Ammon's horn (tissue), 1 donor: ENCODE measurements at regions not wholly inside any gene's neighbourhood (a gene's known extent, or its start where the extent isn't known, plus 50 kb on each side); places are given as distances from the start of the nearest gene placed in this dataset.
A peak's percentile ranks its signal among the peaks of the same experiment; 100 is the strongest.
"Not testable (repeated sequence)": the region's sequence is repeated elsewhere in the genome, so short reads cannot be mapped to it uniquely, and the experiment has no call there.

ENCODE experiments used
- DNase-seq: peaks from one replicate; pipeline ENCODE4 v3.0.0-alpha.2; 2016; ENCODE audit warnings: low spot score

DNA sequence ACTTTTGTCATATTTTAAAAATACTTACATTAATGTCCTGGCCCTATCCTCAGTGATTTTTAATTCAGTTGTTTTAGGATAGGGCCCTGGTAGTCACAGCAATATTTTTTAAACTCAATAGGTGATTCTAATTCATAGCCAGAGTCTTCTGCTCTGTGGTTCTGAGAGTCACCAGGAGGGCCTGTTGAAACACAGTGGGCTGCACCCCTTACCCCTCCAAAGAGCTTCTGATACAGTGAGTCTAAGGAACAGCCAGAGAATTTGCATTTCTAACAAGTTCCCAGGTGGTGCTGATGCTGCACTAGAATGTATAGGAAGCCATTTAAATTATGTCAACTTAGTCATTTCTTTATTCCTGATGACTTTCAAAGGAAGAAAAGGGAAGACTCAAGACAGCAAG, 458.3 kb upstream of the ARRDC3 start:
- DNase-seq: no peak

DNA sequence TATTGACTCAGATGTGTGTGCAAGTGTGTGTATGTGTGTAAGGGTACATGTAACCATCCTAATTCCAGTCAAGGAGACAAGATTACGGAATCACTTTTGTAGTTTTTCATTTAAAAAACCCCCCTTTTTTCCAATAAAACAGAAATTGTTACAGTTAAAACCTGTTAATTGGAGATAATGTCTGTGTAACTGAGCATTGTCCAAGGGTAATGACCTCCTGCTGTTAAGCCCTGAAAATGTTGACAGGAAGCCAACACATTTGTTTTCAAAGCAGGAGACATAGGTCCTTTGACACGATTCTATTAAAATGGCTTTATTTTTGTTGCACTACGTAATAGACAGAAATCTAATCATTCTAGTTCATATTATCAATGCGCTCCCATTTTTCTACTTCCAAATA, 457.3 kb upstream of the ARRDC3 start:
- no peak for DNase-seq

DNA sequence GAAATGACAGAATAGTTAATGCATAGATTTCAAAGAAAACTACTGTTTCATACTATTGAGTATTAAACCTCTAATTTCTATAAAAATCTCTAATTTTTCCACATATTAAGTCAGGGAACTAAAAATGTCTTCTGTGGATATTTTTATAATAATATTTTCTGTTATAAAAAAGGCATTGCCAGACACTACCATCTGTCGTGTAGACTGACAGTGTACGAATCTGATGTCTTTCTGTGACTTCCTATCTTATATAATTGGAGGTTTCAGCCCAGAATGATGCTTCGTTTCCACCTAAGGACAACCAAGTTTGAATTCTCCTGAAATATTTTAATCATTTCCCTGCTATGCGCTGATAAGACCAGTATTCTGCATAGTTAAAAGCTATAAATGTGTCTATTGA, 456.6 kb upstream of the ARRDC3 start:
- DNase-seq: peak; percentile 2

DNA sequence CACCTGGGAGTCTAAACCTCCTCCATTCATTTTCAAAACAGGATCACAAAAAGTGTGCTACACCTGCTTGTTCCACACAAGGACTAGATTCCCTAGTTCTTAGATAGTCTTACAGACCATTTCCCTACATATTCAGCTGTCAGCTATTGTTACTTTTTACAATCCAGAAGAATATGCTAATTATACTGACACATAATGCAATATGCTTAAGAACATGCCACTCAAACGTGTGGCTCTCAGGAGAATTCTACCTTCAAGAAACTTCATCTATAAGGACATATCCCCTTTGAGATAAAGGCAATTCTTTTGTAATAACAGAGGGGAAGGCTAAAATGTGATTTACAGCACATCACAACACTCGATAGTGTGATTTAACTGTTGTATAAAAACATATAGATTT, 456.1 kb upstream of the ARRDC3 start:
- no peak for DNase-seq

DNA sequence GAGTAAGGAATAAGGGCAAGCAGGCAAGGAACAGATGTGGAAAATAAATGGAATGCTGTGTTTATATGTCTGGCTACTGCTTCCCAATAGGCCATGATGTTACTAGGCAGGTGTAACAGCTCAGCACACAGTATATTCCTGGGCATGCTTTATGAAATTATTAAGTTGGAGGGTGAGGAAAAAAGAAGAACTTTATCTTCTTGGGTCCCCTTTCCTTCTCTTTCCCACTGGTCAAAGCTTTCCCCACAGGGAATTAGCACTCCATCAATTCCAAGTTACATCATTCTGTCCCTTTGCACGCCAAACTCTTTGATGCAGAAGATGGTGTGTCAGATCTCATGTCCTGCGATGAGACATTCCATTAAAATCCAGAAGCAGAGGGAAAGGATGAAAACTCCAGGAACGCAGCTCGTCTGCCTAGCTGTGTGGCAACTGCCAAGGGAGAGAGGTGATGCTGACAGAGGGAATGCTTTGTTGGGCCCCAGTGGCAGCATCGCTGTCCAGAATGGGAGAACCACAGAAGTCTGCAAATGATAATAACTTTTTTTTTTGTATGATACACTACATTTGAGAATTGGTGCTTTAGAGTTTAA, 447.3 kb upstream of the ARRDC3 start:
- no peak for DNase-seq

DNA sequence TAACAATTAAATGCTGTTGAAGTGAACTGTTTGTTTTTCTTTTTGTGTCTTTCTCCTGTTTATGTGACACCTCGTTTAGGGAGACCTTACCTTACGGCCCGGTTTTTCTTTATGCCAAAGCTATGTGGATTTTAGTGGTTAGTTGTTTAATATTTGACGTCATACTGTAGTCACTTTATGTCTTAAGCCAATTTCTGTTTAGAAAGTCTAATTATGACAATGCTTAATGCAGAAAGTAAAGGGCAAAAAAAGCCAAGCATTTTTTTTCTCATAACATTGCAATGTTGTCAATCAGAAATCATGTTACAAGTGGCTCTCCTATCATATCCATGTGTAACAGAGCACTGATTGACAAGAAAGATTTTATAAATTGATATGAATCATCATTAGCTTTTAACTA, 442.5 kb upstream of the ARRDC3 start:
- DNase-seq: no peak

DNA sequence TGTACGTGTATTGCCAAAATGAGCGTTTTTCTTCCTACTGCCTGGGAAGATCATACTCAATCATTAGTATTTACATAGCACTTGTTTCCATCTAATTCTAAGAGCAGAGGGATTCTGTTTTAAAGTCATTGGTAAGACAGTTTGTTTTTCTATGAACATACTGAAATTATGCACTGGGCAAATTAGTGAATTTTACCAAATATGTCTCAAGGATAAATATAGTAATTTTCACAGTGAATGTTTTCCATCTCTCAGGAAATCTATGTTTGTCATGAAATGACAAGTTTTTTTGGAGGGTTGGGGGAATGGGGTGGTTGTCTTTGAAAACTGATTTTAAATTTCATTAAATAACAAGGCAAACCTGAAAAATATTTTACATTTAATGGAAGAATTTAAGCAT, 441.3 kb upstream of the ARRDC3 start:
- DNase-seq: no peak

DNA sequence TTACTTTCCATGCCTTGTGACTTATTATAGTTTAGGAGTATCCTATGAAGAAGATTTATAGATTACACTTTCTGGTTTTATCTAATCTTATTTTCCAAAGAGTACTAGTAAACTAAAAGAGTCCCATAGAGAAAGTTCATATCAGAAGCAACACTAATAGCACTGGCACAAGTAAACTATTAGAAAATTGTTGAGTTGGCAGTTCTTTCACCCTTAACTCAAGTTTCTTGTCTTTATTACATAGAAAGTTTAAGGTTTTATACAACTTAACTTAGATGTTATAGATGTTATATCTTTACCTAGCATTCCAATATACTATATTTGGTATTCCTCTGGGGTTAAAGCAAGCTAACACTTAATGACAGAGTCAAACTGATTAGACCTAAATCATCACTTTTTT, 437.8 kb upstream of the ARRDC3 start:
- DNase-seq: no peak

DNA sequence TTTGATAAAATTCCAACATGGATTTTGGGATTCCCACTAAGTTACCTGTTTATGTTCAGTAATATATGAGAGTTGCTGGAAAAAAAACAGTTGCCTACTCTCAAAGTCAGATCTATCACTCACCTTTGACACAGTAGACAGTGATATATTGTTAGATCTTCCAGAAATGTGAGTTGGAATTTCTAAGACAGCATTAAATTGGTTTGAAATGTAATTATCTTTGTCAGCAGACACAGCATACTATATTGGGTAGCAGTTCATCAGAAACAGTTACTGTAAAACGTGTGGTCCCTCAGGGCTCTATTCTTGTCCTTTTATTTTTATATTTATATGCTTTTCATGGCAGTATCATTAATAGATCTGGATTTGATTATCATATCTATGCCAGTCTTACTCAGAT, 433.6 kb upstream of the ARRDC3 start:
- no peak for DNase-seq

DNA sequence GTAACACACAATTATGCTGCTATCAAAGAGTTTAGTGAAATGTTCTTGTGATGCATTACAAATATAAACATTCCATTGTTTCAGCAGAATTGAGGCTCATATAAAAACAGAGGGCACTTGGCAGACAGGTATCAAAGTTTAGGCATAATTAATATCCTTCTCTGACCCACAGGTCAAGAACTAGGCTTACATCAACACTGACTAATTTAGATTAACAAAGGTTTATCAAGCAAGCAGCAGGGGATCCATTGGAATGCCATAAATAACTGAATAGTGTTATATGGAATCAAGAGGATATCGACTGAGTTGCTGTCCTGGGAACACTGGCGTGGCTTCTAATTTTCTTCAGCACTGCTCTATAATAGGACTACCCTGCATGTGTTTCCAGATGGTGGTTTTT, 414.5 kb upstream of the ARRDC3 start:
- DNase-seq: no peak

DNA sequence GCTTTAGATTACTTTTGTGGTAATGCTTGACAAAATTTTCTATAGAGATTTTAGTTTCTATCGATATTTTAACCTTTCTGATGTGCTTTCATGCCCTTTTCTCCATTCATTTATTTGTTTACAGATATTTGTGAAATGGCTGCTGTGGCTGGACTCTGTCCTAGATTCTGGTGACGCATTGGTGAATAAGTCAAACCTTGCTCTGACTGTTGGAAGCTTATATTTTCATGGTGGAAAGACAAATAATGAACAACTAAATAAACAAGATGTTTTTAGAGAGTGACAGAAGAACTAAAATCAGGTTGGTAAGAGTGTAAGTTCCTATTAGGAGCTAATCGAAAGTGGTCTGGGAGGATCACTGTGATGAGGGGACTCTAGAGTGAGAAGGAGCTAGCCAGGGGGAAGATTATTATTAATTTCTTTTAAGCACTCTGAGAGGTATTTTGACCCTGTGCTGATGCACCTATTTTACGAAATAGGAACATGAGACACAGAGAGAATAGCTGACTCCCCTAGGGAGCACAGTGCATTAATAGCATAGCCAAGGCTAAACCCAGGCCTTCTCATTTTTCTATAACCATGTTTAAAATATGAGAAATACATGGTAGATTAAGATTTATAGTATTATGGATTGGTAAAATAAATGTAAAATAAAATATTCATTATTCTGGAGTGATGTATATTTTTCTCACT, 411.9 kb upstream of the ARRDC3 start:
- DNase-seq: no peak

DNA sequence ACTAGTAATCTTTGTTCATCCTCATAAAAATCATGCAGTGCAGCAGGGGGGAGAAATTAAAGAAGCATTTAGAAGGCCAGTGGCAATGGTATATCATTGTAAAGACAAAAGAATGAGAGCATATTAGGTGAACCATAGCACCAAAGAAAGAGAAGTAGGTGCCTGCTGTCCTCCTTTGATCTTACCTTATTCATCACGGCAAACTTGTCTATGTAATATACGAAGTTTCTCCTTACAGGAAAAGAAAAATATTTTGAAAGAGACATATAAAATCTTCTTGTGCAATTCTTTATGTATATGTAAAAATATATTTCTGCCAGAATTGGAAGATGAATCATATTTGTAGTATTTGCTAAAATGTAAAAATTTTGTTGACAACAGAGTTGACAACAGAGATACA, 411.3 kb upstream of the ARRDC3 start:
- no peak for DNase-seq

DNA sequence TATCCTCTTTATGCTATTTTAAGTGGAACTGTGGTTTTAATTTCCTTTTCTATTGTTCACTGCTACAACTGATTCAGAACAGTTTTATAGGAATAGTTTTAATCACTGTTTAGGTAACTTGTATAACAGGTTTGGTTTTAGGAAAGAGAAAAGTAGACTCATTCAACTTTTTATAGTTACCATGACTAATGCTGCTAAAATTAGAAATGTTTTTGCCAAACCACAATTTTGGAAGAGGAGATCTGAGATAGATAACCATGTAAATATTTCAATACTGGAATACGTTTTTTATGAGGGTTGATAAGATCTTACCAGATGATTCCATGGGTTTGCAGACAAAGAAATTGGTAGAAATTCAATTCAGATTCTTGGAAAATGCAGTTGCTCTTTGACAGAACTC, 404.6 kb upstream of the ARRDC3 start:
- no peak for DNase-seq

DNA sequence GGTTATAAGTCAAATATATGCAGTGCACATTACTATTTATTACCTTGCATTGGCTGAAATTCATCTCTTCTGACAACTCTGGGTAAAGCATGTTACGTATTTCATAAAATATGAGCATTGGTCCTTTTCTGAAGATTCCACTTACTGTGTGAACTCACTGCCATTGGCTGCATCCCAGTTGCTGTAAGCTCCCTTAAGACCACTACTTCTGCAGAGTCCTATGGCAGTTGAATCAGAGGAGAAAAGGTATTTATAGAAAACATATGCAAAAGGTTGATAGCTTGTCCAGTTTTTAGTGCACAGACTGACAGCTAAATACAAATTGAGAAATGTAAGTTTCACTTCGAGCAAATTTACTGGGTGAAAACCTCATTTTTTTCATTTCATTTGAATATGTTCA, 394.6 kb upstream of the ARRDC3 start:
- no peak for DNase-seq

DNA sequence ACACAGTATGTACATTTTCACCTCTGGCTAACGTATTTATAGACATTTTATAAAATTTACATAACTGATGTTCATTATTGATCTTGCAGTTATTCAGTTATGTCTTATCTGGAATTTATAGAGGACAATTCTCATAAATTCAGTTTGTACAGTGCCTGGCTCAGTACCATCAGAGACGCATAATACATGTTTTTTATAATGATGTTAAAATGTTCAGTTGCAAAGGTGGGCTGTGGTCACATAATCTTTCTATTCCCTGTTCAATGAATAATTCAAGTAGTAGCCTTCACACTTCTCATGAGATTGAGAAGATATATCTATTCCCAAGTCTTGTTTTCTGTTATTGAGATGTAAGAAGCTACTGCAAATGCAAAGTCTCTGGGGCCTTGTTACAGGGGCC, 393.1 kb upstream of the ARRDC3 start:
- DNase-seq: no peak

DNA sequence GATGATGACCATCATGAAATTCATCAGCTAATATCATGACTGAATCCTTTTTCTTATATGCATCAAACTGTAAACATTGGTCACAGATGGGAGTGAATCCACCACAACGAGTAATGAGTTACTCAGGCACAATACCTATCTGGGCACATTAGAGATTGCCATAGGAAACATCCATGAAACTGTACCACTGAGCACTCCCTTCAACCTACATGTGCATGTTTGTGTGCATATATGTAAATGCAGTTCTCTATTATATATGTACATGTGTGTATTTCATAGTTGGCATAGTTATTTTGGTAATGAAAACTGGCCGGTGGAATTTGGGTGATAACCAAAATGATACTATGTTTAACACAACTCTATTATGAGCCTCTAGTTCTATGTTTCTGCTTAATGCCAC, 387.3 kb upstream of the ARRDC3 start:
- DNase-seq: no peak

DNA sequence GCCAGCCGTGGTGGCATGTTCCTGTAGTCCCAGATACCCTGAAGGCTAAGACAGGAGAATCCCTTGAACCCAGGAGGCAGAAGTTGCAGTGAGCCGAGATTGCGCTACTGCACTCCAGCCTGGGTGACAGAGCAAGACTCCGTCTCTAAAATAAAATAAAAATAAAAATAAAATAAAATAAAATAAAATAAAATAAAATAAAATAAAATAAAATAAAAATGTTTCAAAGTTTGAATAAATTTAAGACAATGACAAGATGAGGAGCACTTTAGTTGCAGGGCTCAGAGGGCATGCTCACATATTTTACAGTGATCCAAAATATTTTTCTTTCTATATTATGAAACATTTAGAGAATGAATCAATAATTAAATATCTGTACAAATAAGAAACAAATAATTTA, 374.3 kb upstream of the ARRDC3 start:
- not testable (repeated sequence) for DNase-seq

DNA sequence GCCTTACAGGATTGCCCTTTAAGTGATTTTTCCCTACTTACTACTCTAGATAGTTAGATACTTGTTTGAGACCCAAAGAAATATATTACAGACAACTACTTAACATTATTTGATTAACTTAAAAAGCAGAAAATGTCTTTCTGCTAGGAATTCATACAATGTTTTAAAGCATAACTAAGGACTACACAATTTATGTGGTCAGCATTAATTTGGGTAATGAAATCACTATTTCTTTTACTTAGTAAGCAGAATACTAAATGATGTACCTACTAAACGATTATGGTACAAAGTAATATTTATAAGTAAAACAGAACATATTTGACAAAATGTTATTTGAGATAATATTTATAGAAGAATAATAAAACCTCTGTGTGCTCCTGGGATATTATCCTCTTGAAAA, 371.9 kb upstream of the ARRDC3 start:
- DNase-seq: no peak

DNA sequence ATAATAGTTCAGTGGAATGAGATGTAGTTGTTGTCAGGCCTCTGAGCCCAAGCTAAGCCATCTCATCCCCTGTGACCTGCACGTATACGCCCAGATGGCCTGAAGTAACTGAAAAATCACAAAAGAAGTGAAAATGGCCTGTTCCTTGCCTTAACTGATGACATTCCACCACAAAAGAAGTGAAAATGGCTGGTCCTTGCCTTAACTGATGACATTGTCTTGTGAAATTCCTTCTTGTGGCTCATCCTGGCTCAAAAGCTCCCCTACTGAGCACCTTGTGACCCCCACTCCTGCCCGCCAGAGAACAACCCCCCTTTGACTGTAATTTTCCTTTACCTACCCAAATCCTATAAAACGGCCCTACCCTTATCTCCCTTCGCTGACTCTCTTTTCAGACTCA, 361.4 kb upstream of the ARRDC3 start:
- DNase-seq: not testable (repeated sequence)

DNA sequence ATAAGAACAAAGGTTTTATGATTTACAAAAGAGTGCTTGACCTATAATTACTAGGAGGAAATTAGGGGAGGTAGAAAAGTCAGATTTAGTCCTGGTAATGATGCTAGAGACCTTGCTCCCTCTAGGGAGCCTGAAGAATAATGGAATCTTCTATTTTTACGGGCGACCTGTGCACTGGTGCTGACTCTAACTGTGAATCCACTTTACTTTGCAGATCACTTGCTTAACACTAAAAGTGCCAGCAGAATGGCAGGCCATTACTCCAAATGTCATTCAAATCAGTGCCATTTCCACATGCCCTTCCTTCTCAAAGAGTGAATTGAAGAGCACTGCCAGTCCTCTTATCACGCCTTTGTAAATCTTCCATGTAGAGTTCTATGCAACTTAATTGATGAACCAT, 359.4 kb upstream of the ARRDC3 start:
- DNase-seq: no peak

DNA sequence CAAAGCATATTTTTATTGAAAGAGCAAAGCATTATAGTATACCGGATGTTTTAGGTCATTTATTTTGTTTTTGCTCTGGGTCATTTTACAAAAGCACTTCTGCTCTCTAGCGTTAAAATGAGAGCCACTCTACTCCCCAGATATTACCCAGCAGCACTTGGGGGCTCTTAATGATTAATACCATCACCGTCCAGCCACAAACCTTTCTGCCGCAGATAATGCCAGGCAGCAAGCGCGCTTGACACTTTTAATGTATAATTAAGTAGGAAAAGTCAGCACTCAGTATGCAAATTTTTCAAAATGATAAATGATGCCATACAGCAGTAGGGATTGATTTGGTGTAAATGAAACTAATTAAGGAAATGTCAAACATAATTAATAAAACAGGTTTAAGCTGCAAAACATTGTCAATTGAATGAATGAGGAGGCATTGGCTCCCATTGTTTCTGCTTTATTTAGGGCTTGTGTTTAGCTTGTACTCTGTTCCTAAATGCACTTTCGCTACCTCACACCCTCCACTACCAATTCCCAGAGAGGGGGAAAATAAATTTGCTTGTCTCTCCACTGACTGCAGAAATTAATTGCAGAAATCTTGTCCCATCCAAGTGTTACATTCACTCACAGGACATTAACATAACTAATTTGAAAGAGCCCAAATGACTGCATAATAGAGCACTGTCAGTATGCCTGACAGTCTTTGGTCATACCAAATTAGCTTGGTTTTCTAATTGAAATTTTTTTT, 358.8 kb upstream of the ARRDC3 start:
- no peak for DNase-seq

DNA sequence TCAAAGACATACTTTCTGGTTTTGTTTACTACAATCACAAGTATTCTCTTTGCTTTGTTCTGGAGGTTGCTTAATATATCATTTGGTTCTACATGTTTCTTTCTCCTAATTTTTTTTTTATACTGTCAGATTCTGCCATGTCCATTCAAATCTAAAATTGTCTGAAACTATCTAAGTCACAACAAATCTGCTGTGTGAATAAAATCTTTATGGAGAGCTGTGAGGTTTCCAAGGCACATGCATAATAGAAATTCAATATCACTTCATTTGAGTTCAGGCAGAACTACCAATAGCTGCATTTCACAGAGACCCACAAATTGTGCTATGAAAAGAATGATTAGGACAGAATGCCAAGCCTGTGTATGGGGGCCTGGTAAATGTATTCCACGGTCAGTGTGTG, 346.9 kb upstream of the ARRDC3 start:
- DNase-seq: no peak

DNA sequence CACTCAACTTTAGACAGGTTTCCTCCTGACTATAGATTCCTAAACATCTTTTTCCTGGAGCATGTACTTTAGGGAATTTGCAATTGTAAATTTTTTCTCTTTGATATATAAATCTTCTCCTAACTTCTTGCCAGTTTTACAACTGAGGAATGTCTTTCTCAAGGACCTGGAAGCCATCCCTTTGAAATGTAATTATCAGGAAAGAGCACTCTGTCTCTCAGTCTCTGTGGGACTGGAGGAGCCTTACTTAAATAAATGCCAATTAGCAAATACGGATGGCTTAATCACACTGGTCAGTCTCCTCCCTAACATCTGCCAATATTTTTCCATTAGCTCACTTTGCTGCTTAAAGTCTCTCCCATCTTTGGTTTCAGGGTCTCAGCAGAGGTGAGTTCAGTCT, 344.3 kb upstream of the ARRDC3 start:
- DNase-seq: no peak
